Stimulated activated CD8-positive, alpha-beta memory T cell treated with anti-CD3 and anti-CD28 coated beads, Interleukin-7, amount 100 ng/mL, for 48 hours (primary cell): ENCODE measurements at regions not wholly inside any gene's neighbourhood (a gene's known extent, or its start where the extent isn't known, plus 50 kb on each side); places are given as distances from the start of the nearest gene placed in this dataset.

Source experiments
- DNase-seq, 2 donors: peaks; one replicate each; pipeline ENCODE4 v3.0.0-alpha.2; 2020; ENCODE audit warnings: low read depth in 1 of 2; ENCODE audit errors: extremely low read depth in 1 of 2

DNA sequence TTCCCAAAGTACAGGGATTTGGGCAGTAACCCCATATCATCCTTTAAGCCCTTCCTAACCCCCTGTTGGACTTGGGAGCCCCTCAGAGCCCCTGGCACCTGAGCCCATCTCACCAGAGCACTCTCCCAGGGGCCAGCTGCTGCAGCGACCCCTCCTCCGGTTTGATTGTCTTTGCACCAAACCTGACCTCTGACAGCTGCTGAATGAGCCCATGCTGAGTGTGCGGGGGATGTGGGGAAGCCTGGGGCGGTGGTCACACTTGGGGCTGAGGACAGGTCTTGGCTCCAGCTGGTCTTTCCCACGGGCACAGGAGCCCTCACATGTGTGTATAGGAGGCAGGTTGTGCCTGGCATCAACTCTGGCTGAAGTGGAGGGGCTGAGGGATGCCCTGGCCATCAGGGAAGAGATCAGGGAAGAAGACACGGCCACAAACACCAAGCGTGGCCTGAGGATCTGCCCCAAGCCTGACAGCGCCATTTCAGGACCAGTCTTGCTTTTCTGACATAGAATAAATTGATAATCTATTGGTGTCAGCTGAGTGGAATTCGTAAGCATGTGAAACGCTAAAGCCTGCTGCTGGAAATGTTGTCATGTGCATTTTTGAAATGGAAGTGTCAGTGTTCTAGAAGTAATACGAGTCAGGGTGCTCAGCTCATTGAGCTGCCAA, 102.4 kb downstream of the ACKR3 start:
- DNase-seq: no peak

DNA sequence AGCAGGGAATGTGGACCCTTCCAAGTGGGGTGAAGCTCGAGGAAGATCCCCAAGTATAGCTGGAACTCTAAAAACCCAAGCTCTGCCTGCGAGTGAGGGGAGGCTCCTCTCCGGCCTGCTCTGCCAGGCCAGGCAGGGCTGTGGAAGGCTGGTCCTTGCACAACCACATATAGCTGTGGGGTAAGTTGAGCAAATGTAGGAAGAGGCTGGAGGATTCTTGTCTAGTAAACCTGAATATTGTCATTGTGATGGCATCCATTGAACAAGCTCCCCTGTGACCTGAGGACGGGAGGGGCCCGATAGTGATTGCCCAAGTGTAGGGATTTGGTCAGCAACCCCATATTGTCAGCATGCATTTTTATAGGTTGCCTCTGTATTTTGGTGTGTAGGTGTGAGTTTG, 103.0 kb downstream of the ACKR3 start:
- no peak for DNase-seq

DNA sequence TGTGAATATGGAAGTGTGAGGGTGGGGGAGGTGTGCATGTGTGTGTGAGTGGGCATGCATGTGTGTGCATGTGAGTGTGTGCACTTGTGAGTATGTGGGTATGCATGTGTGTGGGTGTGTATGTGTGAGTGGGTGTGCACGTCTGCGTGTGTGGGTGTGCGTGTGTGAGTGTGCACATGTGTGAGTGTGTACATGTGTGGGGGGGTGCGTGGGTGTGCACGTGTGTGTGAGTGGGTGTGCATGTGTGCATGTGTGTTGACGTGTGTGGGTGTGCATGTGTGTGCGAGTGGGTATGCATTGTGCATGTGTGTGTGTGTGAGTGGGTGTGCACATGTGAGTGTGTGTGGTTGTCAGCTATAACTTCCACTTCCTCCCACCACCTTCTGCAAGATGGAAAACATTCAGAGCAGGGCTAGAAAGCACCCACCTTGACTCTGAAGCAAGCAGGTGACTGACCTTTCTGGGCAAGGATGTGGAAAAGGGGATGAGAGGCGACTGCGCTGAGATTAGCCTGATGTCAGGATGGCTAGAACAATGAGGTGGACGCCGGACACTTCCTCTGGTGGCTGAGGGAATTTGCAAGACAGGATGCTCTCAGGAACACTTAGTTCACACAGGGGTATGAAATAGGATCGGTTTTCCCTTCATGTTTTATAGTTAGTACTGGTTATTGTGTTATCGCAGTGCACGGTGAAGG, 103.6 kb downstream of the ACKR3 start:
- DNase-seq: no peak

DNA sequence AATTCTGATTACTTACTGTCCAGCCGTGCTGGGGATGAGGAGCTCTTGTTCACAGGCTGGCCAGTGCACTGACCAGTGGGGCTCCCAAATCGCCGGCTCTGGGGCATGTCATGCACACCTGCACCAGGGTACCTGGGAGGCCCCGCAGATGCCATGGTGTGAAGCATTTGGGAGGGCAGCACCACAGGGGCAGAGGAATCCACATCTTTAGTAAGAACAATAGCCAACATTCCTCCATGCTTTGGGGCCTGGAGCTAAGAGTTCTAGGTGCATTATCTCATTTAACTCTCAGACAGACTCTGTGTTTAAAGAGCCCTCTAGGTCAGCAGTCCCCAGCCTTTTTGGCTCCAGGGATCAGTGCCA, 104.2 kb downstream of the ACKR3 start:
- DNase-seq: no peak

DNA sequence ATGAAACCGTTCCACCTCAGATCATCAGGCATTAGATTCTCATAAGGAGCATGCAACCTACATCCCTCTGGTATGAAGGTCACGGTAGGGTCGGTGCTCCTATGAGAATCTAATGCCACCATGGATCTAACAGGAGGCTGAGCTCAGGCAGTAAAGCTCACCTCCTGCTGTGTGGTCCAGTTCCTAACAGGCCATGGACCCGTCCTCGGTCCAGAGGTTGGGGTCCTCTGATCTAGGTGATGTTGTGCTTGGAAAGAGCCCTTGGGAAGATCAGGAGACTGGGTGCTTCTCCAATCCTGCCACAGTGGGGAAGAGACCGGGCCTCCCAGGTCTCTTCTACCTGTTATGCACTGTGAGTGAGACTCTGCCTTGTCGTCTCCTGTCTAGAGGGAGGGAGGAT, 104.6 kb downstream of the ACKR3 start:
- DNase-seq: no peak

DNA sequence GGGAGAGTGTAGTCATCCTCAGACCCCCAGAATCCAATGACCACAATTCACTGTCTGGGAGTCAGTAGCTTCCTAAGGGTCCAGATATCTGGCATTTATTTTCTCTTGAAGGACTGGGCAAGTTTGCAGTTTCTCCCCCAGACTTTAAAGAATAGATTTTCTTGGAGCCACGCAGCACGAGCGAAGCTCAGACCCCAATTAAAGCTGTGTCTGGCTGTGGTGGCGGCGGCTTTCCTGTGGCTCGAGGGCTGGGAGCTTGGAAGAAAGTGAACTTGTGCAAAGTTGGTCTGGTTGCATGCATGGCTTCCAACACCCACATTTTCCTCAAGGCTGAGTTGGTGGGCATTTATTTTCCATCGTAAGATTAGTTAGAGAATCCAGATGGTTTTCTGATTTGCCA, 105.0 kb downstream of the ACKR3 start:
- DNase-seq: no peak

DNA sequence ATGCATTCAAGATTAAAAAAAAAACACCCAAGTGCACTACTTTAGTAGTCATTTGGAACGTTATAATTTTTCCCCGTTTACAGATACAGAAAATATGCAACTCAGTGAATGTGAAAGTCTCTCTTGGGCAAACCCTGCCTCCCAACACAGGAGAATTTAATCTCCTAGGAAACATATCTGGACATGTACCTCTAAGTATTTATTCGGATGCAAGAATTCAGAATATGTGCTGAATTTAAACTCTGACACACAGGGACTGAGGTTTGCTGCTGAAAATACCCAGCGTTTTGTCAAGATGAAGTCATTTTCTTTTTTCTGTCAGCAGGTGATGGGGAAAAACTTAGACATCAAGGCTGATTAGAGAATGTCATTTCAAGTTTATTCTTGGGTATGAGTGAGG, 105.4 kb downstream of the ACKR3 start:
- DNase-seq: no peak

DNA sequence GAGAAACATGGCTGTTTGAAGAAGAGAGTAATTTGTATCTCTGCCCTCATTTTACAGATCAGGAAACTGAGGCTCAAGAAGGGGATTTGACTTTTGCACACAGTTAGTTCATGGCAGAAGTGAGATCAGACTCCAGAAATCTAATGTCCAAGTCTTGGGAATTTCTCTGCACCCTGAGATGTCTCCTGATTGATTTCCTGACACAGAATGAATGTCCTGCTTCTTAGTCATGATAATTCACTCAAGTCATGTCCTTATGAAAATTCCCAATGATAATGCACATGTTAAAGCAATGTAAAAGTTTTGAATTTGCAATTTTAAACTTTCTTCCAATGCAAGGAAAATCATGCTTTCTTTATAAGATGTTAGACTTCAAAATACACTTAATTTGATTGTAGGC, 105.9 kb downstream of the ACKR3 start:
- DNase-seq: no peak

DNA sequence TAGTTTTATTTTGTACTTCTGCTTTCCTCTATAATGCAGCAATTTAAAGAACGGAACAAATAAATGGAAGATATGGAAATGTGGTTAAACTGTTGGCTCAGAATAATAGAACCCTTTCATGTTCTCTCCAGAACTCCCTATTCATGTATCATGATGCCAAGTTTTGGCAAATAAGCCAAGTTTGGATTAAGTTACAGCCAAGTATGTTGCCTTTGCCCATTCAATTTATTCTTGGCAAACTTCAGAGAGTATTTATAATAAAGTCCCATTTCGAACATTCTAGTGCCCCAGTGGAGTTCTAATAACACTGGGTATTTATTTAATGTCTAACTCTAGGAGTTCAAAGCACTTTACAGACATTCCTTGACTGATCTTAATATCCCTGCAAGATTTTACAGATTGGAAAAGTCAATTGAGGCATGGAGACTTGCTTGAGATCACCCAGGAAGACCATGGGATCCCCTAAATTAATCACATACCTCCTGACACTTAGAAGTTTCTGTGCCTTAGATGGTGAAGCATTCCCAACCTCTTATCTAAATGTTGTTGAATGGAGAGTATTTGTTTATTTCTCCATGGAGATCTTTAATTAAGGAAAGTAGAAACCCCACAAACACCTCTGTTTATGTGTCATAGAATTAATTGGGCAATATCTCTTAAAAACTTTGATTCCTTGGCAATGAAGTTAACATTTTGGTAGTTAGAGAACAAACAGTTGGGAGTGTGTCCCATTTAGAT, 106.7 kb downstream of the ACKR3 start:
- no peak for DNase-seq

DNA sequence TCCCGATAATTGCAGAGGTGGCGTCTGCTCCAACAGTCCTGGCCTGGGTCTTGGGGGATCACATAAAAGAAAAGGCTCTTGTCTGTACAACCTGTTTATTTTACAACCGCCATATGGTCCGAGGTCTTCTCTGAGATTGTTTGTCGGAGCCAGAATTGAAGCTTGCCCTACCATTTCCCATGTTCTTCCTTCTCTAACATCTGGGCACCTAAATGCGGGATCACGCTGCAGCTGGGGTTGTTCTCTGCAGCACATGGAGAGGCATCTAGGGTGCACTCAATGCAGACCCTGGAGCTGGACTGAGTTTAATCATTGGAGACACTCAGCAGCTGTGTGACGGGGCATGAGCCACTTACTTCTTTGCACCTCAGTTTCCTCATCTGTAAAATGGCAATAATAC, 107.7 kb downstream of the ACKR3 start:
- no peak for DNase-seq

DNA sequence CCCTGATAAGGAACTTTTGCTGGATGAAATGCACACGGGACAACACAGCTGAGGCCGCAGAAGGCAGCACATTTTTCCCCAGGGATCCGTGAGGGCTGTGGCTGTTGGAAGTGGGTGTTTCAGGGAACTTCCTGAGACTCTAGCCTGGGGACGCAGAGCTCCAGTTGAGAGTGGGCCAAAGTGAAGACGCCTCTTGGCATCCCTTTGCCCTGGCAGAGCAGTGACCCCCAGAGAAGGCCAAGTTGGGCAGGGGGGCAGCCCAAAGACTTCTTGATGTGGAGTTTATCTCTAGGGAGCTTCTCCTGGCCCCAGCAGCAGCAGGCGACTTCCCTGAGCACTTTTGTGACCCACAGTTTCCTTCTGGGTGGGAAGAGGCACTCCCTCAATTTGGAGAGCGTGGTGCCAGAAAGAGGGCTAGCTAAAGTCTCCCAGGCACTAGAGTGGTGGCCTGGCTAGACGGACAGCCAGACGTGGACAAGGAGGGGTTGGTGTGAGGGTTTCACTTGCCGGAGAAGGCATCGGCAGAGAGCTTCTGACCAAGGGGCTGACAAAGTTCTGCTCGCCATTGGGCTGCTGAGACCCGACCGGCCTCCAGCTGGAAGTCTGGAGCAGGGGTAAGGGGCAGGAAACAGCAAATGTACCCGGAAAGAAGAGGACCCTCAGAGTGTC, 108.8 kb downstream of the ACKR3 start:
- no peak for DNase-seq

DNA sequence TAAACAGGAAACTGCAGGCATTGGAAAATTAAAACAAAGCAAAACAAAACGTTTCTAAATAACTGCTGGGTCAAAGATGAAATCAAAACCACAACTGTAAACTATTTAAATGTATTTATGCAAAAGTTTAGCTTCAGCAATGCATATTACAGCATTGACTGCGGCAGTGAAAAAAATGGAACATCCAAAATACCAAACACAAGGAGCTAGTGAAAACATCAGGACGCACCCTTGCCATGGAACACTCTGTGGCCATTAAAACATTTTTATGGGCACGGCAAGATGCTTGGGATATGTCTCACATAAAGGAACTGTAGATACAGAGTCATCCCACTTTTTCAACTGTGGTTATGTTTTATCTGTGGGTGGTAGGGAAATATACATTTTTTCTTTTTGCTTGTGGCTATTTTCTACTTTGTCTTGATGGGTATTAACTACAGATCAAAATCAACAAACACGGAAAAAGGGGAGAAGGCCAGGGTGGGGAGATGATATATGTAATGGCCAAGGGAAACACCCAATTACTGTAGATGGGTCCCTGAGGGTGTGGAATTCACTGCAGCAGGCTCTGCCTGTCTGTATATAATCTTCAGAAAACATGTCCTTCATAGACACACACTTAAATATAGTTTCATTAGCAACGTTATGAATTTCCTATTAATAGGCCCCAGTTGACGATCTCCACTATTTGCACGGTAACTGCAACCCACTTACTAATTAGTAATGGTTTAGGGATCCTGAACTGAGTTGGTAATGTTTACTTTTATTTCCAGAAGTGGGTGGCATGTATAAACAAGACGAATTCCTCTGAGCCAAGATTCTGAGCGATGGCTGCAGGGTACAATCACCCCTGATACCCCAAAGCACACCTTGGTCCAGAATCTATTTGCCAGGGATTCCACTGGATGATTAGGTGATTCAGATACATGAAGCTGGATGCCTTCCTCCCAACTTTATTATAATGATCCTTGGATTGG, 110.5 kb downstream of the ACKR3 start:
- no peak for DNase-seq

DNA sequence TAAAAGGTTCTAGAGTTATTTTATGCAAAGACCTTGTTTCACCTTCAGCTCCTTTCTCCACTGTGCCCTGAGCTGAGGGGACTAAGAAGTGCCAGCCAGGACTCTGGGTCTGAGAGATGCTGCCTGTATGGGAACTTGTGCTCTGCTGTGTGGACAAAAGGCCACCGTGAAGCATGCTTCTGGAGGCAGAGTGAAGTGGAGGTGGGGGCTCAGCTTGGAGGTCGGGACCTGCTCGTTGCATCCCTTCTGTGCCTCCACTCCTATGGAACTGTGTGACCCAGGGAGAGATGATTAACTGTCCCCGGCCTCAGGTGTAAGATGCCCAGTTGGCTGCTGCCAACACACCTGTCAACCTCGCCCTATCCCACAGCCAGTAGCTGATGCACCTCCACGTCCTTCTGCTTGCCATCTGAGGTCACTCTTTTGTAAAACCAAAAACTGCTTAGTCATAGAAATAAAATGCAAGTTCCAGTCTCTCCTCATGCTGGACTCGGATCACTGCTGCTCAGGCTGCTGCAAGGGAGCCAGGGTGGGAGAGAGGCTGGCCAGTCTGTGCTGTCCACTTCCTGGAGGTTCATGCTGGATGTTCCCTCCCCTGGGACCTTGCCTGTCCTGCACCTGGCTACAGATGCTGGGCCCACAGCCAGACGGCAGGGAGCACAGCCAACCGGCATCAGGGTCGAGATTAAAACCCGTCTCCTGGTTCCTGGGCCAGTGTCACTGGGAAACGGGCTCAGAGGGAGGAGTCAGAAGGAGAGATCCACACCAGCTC, 113.2 kb downstream of the ACKR3 start:
- DNase-seq: no peak

DNA sequence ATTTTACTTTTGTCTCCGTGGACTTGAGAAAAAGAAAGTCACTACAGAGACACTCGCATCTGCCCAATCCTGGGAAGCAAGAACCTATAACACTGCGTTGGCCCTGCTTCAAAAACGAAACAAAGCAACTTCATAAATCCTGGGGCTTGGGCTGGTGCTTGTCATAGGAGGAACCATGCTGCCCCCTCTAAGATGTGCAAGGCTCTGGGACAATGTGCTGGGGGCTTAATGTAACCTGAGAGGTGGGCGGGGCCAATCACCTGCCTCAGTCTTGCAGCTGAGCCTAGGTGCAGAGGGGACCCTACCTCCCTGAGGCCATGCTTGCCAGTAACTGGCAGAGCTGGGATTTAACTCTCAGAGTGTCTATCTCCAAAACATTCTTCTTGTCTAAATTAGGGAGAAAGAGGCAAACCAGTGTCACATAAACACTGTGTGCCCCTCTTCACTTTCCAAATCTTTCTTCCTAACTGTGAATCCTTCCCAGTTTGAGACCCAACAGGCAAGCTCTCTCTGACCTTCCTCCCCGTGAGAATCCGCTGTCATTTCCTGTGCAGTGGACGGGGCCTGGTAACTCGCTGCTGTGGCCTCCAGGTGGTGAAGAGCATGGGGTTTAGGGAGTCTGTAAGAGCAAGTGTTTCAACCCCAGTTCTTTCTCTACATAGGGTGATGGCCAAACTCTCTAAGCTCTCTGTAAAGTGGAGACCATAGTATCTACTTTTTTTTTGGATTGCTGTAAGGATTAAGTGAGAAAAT, 115.1 kb downstream of the ACKR3 start:
- DNase-seq: no peak

DNA sequence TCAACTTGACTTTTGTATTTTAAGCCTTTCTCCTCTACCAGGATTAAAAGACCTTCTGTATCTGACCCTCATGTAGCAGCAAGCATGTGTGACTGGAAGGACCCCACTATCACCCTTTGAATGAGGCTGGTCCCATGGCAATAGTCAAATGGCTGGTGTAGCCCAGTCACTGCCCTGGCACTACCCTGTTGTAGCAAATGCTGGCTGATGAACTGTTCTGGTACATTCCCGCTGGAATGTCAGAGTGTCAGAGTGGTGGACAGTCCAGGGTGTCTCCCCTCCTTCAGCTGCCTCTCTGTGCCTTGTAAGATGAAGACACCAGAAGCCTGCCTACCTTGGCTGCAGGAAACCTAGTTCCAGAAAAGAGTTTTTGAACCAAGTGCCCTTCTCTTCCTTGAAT, 115.7 kb downstream of the ACKR3 start:
- DNase-seq: no peak

DNA sequence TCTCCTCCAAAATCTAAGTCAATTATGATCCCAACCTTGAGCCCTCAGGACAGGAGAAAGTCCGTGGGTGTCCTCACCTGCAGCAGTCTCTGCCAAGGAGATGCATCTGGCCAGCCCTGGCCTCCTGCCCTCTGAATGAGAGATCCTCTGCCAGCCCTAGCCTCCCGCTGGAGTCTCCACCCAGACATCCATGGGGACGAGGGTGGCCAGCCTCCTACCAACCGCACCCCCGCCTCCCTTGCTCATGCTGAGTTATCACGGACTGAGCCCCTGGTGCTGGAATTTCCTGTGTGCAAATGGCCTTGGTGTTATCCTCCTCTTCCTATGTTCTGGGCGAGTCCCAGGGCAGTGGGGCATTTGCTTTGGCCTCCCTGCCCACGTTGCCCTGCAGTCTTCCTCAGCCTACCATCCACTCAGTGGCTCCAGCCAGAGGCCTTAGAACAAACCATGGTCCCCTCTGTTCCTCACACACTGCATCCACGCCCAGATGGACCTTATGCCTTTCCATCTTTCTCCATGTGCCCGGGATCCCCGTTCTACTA, 116.4 kb downstream of the ACKR3 start:
- DNase-seq: no peak

DNA sequence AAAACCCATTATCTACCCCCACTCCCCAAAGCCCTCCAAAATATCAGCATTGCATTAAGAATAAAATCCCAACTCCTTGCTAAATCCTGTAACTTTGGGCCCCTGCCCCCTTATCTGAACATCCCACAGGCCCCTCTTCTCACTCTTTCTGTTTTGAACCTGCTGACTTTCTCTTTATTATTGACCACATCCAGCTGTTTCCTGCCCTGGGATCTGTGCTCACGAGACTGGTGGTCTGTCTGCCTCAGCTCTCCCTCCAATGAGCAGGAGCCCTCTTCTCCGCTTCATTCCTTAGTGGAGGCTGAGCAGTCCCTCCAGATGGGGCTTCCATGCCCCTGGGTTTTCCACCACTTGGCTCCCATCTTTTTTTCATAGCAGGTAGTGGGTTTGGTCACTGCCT, 116.9 kb downstream of the ACKR3 start:
- no peak for DNase-seq

DNA sequence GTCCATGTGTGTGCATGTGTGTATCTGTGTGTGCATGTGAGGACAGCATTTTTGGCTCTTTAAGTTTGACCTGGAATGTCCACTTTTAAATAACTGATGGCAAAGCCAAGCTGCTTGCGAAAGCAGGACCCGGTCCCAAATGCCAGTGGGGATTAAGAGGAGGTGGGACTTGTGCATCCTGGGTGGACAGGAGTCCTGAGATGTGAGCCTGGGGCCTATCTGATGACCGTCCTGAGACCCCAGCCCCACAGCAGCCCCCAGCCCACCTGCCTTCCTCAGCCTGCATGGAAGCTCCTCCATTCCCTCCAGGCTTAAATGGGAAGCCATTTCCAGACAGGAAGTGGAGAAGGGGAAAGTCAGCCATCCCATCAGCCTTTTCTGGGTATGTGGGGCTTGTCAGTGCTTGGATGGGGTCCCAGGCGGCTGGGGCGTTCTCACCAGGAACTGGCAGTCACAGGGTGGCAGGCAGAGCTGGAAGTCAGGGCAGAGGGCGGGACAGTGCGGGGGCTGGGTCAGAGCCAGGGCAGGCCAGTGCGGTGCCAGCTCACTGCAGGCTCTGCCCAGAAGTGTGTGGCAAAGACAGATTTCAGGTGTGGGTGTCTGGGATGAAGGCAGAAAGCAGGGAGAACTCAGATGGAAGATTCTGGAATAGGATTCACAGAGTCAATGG, 117.8 kb downstream of the ACKR3 start:
- no peak for DNase-seq
